ENCODE measurements at regions not wholly inside any gene's neighbourhood (a gene's known extent, or its start where the extent isn't known, plus 50 kb on each side); places are given as distances from the start of the nearest gene placed in this dataset.

DNA sequence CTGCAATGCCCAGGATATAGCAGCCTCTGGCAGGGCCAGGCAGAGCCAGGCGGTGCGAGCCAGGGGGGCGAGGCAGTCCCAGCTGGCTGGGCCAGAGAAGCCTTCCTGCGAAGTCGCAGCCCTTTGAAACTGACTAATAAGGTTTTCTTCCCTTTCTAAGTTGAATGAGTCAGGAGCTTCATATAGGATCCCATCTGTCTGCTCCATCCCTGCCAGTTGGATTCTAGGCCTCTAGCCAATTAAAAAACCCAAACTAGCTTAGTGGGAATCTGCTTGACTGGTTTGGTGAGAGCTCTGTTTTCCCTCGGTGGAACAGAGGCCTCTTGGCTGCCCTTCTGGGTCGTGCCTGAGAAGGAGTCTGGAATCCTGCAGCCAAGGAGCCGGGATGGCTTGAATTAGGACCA is 70.1 kb upstream of the RAPGEF1 start:
- no peak for DNase-seq (ENCODE audit: insufficient read length, low spot score)
- FAIRE-seq = no peak

DNA sequence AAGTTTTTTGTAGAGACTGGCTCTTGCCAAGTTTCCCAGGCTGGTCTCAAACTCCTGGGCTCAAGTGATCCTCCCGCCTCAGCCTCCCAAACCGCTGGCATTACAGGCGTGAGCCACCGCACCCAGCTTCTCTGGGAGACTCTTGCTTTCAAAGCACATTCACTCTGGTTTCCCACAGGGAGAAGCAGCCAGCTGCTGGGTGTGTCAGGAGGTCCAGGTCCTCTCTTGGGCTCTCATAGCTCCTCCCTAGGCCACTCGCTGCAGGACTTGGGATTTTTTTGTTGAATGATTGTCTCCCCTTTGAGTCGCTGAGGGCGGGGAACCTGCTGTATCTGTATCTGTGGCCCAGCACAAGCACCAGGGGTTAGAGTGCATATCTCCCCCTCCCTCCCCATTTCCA is 68.4 kb upstream of the RAPGEF1 start:
- FAIRE-seq = no peak

GRCh38 chr9:131807144-131807983 is 67.5 kb upstream of the RAPGEF1 start:
- DNase-seq (ENCODE audit: insufficient read length, low spot score) (no peak), FAIRE-seq (no peak)

More for the DNA sequence above, 68.4 kb upstream of the RAPGEF1 start:
- no peak for DNase-seq (ENCODE audit: insufficient read length, low spot score)

DNA sequence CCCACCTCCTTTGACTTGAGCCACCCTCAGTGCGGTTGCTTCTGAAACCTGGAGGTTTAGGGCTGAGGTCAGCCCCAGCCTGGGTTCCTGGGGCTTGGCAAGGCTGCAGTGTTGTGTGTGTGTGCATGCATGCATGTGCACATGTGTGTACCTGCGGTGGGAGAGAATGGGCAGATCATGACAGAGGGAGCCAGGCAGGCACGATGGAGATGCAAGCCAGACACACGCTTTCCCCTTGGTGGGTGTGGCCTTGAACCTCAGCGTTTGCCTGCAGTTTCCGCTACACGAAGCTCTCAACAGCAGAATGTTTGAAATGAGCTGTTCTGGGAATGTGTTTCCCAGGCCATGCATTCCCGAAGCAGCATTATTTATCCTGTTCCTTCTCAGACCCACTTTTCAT is 65.9 kb upstream of the RAPGEF1 start:
- DNase-seq (ENCODE audit: insufficient read length, low spot score) (no peak), FAIRE-seq (no peak)

DNA sequence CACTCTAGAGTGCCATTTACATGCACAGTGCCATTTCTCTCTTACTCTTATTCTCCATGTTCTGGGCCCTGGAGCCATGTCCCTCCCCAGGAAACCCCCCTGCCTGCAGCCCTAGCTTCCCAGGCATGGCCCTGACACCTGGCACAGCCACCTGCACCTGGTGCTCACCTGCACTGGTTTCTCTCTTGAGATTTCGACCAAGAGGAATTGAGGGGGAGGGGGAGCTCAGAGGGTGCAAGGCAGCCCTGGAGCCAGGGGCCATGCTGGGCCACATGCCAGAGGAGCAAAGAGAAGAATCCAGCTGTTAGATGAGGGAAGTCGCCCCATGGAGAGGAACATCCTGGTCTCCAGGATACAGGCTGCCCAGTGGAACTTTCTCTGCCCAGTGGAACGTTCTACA is 65.0 kb upstream of the RAPGEF1 start:
- FAIRE-seq (no peak), DNase-seq (ENCODE audit: insufficient read length, low spot score) (no peak)

- DNase-seq (ENCODE audit: insufficient read length, low spot score) = no peak
- no peak for FAIRE-seq
Measured at GRCh38 chr9:131803758-131804411, 64.0 kb upstream of the RAPGEF1 start.

DNA sequence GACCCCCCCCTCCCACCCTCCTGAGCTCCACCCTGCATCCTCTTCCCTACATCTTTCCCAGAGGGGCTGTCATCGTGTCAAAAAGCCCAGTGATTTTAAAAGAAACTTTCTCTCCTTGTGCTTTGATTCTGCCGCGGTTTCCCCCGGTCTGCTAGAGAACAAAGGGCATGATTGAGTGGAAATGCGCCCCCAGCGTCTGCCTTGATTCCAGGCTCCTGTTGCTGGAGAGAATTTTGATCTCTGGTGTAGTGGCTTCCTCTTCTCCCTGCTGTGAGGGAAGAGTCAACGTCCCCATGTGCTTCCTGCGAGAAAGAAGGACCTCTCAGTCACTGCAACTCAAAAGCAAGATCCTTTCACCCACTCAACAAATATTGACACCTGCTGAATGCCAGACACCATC is 61.9 kb upstream of the RAPGEF1 start:
- FAIRE-seq (no peak), DNase-seq (ENCODE audit: insufficient read length, low spot score) (no peak)

DNA sequence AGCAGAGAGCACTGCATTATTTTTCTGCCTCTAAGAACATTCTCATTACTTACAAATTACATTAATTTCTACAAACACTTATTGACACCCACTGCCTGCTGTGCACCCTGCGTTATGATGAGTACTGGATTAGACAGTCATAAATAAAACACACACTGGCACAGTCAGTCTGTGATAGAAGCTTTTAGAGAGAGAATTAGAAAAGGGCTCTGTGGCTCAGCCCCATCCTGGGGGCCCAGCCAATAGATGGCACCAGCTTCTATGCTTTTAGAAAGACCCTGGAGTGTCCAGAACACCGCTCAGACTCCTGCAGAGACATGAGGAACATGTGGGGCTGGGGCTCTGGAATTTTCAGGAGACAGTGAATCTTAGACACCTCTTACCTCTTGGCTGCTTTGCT is 61.0 kb upstream of the RAPGEF1 start:
- DNase-seq (ENCODE audit: insufficient read length, low spot score) (no peak), FAIRE-seq (no peak)

DNA sequence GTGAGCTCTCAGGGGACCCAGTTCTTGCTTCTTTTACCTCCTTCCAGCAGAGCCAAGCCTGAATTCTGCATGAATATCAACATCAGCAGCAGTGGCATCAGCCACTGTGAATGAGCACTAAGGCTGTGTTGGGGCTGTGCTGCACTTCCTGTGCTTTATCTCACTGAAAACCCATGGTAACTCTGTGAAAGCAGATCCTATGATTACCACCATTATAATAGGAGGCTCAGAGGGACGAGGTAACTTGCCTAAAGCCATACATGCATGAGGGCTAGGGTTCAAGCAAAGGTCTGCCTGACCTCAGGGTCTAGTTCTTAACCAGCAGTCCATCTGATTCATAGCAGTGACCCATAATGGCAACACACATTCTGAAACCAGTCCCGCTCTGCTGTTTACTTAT is 60.5 kb upstream of the RAPGEF1 start:
- DNase-seq (ENCODE audit: insufficient read length, low spot score) (no peak), FAIRE-seq (no peak)

DNA sequence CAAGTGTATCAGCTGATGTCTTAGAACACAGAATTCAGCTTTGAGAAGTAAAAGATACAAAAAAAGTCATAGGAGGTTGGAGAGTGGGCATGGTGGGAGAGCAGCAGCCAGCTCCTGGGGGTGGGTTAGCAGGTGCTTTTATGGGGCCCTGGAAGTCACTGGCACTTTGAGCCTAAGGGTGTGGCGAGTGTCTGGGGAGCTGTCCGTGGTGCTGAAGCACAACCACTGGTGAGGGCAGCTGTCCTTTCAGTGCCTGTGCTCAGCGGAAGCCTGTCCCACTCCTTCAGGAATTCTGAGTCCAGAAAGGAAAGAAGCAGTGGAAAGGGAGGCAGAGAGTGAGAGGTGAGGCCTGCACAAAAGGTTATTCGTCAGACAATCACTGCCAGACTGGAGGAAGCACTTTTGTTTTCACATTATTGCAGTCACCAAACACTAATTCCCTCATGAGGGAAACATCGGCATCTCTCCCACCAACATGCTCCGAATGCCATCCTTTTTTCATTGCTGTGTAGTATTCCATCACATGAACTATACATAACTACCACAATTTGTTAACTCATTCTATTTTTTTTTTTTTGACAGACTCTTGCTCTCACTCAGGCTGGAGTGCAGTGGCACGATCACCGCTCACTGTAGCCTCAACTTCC is 59.4 kb upstream of the RAPGEF1 start:
- FAIRE-seq = no peak
- peak; percentile 40 for DNase-seq (ENCODE audit: insufficient read length, low spot score)

GRCh38 chr9:131798246-131798645 is 58.4 kb upstream of the RAPGEF1 start:
- DNase-seq (ENCODE audit: insufficient read length, low spot score) (no peak), FAIRE-seq (no peak)

DNA sequence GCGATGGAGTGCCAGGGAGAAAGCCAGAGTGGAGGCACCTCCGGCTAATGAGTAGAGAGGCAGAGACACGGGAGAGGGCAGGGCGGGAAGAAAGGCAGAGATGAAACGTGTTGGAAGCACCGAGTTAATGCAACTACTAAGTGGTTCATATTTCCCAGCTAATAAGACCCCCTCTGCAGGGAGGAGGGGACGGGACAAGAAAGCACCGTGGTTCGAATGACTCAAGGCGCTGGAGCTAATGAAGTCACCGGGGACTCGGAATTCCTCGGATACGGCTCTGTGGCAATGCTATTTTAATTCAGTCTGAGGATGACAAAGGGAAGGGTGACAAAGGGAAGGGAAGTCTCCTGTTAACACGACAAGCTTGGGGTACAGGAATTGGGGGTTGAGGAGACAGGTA is 54.5 kb upstream of the RAPGEF1 start:
- DNase-seq (ENCODE audit: insufficient read length, low spot score) = no peak
- FAIRE-seq = no peak

GRCh38 chr9:131791542-131792254 is 51.8 kb upstream of the RAPGEF1 start:
- FAIRE-seq = no peak
- DNase-seq (ENCODE audit: insufficient read length, low spot score) = no peak

Data from GM19239 (cell line).